DOHH2 (cell line): ENCODE measurements at regions not wholly inside any gene's neighbourhood (a gene's known extent, or its start where the extent isn't known, plus 50 kb on each side); places are given as distances from the start of the nearest gene placed in this dataset.

ENCODE experiments used
- H3F3A ChIP-seq: fragments of 200-600 bp; sonication (generic), shearing (Covaris generic); 2 replicates; pipeline ENCODE4 v1.6.0; 2016; ENCODE audit warnings: antibody characterized with exemption, mild to moderate bottlenecking; ENCODE audit not compliant: control insufficient read depth, insufficient read depth
- H3K27ac ChIP-seq: fragments of 200-600 bp; sonication (generic); 2 replicates; pipeline ENCODE4 v1.5.1; 2014; ENCODE audit warnings: low read depth, mild to moderate bottlenecking, low read length, moderate library complexity
- H3K27me3 ChIP-seq: fragments of 200-600 bp; sonication (generic); 2 replicates; pipeline ENCODE4 v1.6.1; 2014; ENCODE audit warnings: mild to moderate bottlenecking, low read length, mixed read lengths; ENCODE audit not compliant: control insufficient read depth
- H3K36me3 ChIP-seq: fragments of 200-600 bp; sonication (generic); 2 replicates; pipeline ENCODE4 v1.6.1; 2014; ENCODE audit warnings: mild to moderate bottlenecking, low read length, moderate library complexity, mixed read lengths; ENCODE audit not compliant: control insufficient read depth
- H3K4me1 ChIP-seq: fragments of 200-600 bp; sonication (generic); 2 replicates; pipeline ENCODE4 v1.6.1; 2014; ENCODE audit warnings: mild to moderate bottlenecking, low read length, mixed read lengths; ENCODE audit not compliant: control insufficient read depth
- H3K4me2 ChIP-seq: fragments of 200-600 bp; sonication (generic); 2 replicates; pipeline ENCODE4 v1.6.0; 2014; ENCODE audit warnings: mild to moderate bottlenecking, low read length, moderate library complexity
- H3K4me3 ChIP-seq: fragments of 200-600 bp; sonication (generic); 2 replicates; pipeline ENCODE4 v1.5.1; 2014; ENCODE audit warnings: mild to moderate bottlenecking, low read length, mixed read lengths
- H3K79me2 ChIP-seq: fragments of 200-600 bp; sonication (generic); 2 replicates; pipeline ENCODE4 v1.6.1; 2014; ENCODE audit warnings: mild to moderate bottlenecking, low read length, mixed read lengths; ENCODE audit not compliant: control insufficient read depth
- H3K9me2 ChIP-seq: fragments of 200-600 bp; sonication (generic); replicated peaks from 2 replicates; pipeline ENCODE4 v1.6.1; 2014; ENCODE audit warnings: mild to moderate bottlenecking, low read length, mixed read lengths; ENCODE audit not compliant: control insufficient read depth
- H3K9me3 ChIP-seq: fragments of 200-600 bp; sonication (generic); 2 replicates; pipeline ENCODE4 v1.6.1; 2014; ENCODE audit warnings: antibody characterized with exemption, low read length, mixed read lengths; ENCODE audit not compliant: control insufficient read depth, insufficient read depth
- H4K20me1 ChIP-seq: fragments of 200-600 bp; sonication (generic); 2 replicates; pipeline ENCODE4 v1.6.0; 2014; ENCODE audit warnings: low read depth, mild to moderate bottlenecking, antibody characterized with exemption, low read length, moderate library complexity; ENCODE audit not compliant: control insufficient read depth, insufficient read depth
- CTCF ChIP-seq: fragments of 200-600 bp; sonication (generic); IDR thresholded peaks from one replicate; pipeline ENCODE4 v1.5.1; 2014; ENCODE audit warnings: antibody characterized with exemption, mild to moderate bottlenecking, low read depth, low read length; ENCODE audit not compliant: poor library complexity, severe bottlenecking
- EZH2phosphoT487 ChIP-seq: fragments of 200-600 bp; sonication (generic); IDR thresholded peaks from 2 replicates; pipeline ENCODE4 v1.6.1; 2017; ENCODE audit warnings: borderline replicate concordance, mild to moderate bottlenecking, antibody characterized with exemption, low read length, moderate library complexity, mixed read lengths

- no peaks in the 10 kb centered on the region for H3K79me2 ChIP-seq
- H3K27me3 ChIP-seq, result no peaks in the 10 kb centered on the region
- no peak for TF ChIP-seq EZH2phosphoT487
- TF ChIP-seq CTCF, result no peak
- H3K4me3 ChIP-seq, result no peak overlapping the region
- no peak overlapping the region for H3K27ac ChIP-seq
- H4K20me1 ChIP-seq, result no peaks in the 10 kb centered on the region
- no peak overlapping the region for H3K4me2 ChIP-seq
- no peaks in the 10 kb centered on the region for H3F3A ChIP-seq
- no peaks in the 10 kb centered on the region for H3K9me2 ChIP-seq
- no peaks in the 10 kb centered on the region for H3K36me3 ChIP-seq
- H3K4me1 ChIP-seq, result no peaks in the 10 kb centered on the region
- H3K9me3 ChIP-seq, result no peaks in the 10 kb centered on the region
Observed at GRCh38 chr1:80498673-80499072, 1302.1 kb upstream of the ADGRL2 start.

GRCh38 chr1:80495806-80496205 is 1304.9 kb upstream of the ADGRL2 start:
- H4K20me1 ChIP-seq, result no peaks in the 10 kb centered on the region
- H3F3A ChIP-seq, result no peaks in the 10 kb centered on the region
- H3K4me1 ChIP-seq, result no peaks in the 10 kb centered on the region
- no peak overlapping the region for H3K27ac ChIP-seq
- H3K36me3 ChIP-seq, result no peaks in the 10 kb centered on the region
- H3K79me2 ChIP-seq, result no peaks in the 10 kb centered on the region
- H3K4me2 ChIP-seq, result no peak overlapping the region
- TF ChIP-seq CTCF, result no peak
- no peak for TF ChIP-seq EZH2phosphoT487
- no peak overlapping the region for H3K4me3 ChIP-seq
- no peaks in the 10 kb centered on the region for H3K9me3 ChIP-seq
- no peaks in the 10 kb centered on the region for H3K9me2 ChIP-seq
- no peaks in the 10 kb centered on the region for H3K27me3 ChIP-seq

- Histone ChIP-seq H3K9me2 (no peaks in the 10 kb centered on the region), H3K4me2 (no peak overlapping the region), H3K4me3 (no peak overlapping the region), H4K20me1 (no peaks in the 10 kb centered on the region), H3K9me3 (no peaks in the 10 kb centered on the region), H3K79me2 (no peaks in the 10 kb centered on the region), H3F3A (no peaks in the 10 kb centered on the region), H3K36me3 (no peaks in the 10 kb centered on the region), H3K27ac (no peak overlapping the region), H3K4me1 (no peaks in the 10 kb centered on the region), H3K27me3 (no peaks in the 10 kb centered on the region)
- TF ChIP-seq EZH2phosphoT487 (no peak), CTCF (no peak)
Observed at GRCh38 chr1:80472145-80472544, 1328.6 kb upstream of the ADGRL2 start.

GRCh38 chr1:80468356-80468755 is 1332.4 kb upstream of the ADGRL2 start:
- no peaks in the 10 kb centered on the region for H3K9me2 ChIP-seq
- H3F3A ChIP-seq, result no peaks in the 10 kb centered on the region
- TF ChIP-seq CTCF (no peak), EZH2phosphoT487 (no peak)
- no peak overlapping the region for H3K27ac ChIP-seq
- no peak overlapping the region for H3K4me2 ChIP-seq
- no peaks in the 10 kb centered on the region for H3K9me3 ChIP-seq
- no peaks in the 10 kb centered on the region for H3K4me1 ChIP-seq
- no peaks in the 10 kb centered on the region for H3K27me3 ChIP-seq
- no peaks in the 10 kb centered on the region for H4K20me1 ChIP-seq
- H3K79me2 ChIP-seq, result no peaks in the 10 kb centered on the region
- H3K4me3 ChIP-seq, result no peak overlapping the region
- no peaks in the 10 kb centered on the region for H3K36me3 ChIP-seq
